T-cell (primary cell): ENCODE measurements at regions not wholly inside any gene's neighbourhood (a gene's known extent, or its start where the extent isn't known, plus 50 kb on each side); places are given as distances from the start of the nearest gene placed in this dataset.

ENCODE experiments used
- ATAC-seq, 4 experiments: fragments of 200-7000 bp in 3 of 4; fragments of 150-1000 bp in 1 of 4; cut with Tn5 transposase; replicated peaks in 1 of 4; 1 replicate in 3 of 4; 2 replicates in 1 of 4; pipeline ENCODE4 v1.10.0; 2021; ENCODE audit warnings: moderate library complexity in 3 of 4, mild to moderate bottlenecking in 2 of 4, moderate number of reproducible peaks in 1 of 4
- CTCF ChIA-PET, 2 donors: fragments of 300-600 bp; sonication (Branson Sonifier 250); formaldehyde crosslinking; loops; one replicate each; lab custom pipeline; 2022; ENCODE audit warnings: antibody characterized with exemption in 2 of 2; lab: Charles Lee
- POLR2A ChIA-PET, 2 donors: fragments of 300-600 bp; sonication (Branson Sonifier 250); formaldehyde crosslinking; loops; one replicate each; lab custom pipeline; 2022; ENCODE audit warnings: antibody characterized with exemption in 2 of 2; lab: Charles Lee
- DNase-seq, 35 experiments: peaks; one replicate each; pipeline versions ENCODE4 v3.0.0 to v3.0.0-alpha.2; 2013 to 2023
- H3K27ac ChIP-seq: one replicate; pipeline ENCODE4 v1.5.1; 2013; ENCODE audit warnings: low read length
- H3K27me3 ChIP-seq, 2 experiments: replicated peaks in 1 of 2; 1 replicate in 1 of 2; 2 replicates in 1 of 2; pipeline versions ENCODE4 v1.6.1 to v1.7.0; 2013; ENCODE audit warnings: low read length in 1 of 2, mixed read lengths in 1 of 2; ENCODE audit not compliant: control insufficient read depth in 2 of 2, insufficient read depth in 2 of 2; ENCODE audit errors: extremely low read depth in 1 of 2
- H3K36me3 ChIP-seq, 2 donors: 1 replicate in 1 of 2; 2 replicates in 1 of 2; pipeline versions ENCODE4 v1.6.1 to v1.7.0; 2013; ENCODE audit warnings: low read length in 1 of 2; ENCODE audit not compliant: control insufficient read depth in 2 of 2, insufficient read depth in 1 of 2; ENCODE audit errors: extremely low read depth in 1 of 2
- H3K4me1 ChIP-seq, 2 experiments: 1 replicate in 1 of 2; 2 replicates in 1 of 2; pipeline versions ENCODE4 v1.6.1 to v1.7.0; 2013; ENCODE audit warnings: low read length in 2 of 2, mixed read lengths in 1 of 2; ENCODE audit not compliant: insufficient read depth in 2 of 2, control insufficient read depth in 1 of 2; ENCODE audit errors: extremely low read depth in 1 of 2
- H3K4me3 ChIP-seq, 2 donors: 1 replicate in 1 of 2; 2 replicates in 1 of 2; pipeline versions ENCODE4 v1.5.1 to v1.7.0; 2013; ENCODE audit warnings: mild to moderate bottlenecking in 2 of 2, low read length in 1 of 2, moderate library complexity in 1 of 2; ENCODE audit not compliant: control insufficient read depth in 1 of 2; ENCODE audit errors: extremely low read depth in 1 of 2
- H3K9me3 ChIP-seq: 2 replicates; pipeline ENCODE4 v1.7.0; 2013
- H3K27ac Mint-ChIP-seq, 2 donors: one replicate each; pipeline ENCODE4 v1.8.0; 2020 to 2021; ENCODE audit warnings: mild to moderate bottlenecking in 2 of 2, mixed read lengths in 2 of 2
- H3K27me3 Mint-ChIP-seq, 2 donors: one replicate each; pipeline ENCODE4 v1.8.0; 2021 to 2022; ENCODE audit warnings: mixed read lengths in 2 of 2
- H3K36me3 Mint-ChIP-seq: one replicate; pipeline ENCODE4 v1.8.0; 2021; ENCODE audit warnings: mixed read lengths
- H3K4me1 Mint-ChIP-seq, 3 donors: one replicate each; pipeline ENCODE4 v1.8.0; 2020 to 2022; ENCODE audit warnings: mixed read lengths in 3 of 3, mild to moderate bottlenecking in 1 of 3
- H3K4me3 Mint-ChIP-seq, 3 donors: one replicate each; pipeline ENCODE4 v1.8.0; 2020 to 2022; ENCODE audit warnings: mild to moderate bottlenecking in 3 of 3, mixed read lengths in 3 of 3, moderate library complexity in 3 of 3
- H3K9me3 Mint-ChIP-seq, 3 donors: one replicate each; pipeline ENCODE4 v1.8.0; 2020 to 2022; ENCODE audit warnings: mixed read lengths in 3 of 3
- WGBS: methylation state at CpG from one replicate; pipeline ENCODE4 v1.1.5; 2013; ENCODE audit warnings: missing lambda C conversion rate; ENCODE audit not compliant: insufficient coverage; 5-methylcytosine and 5-hydroxymethylcytosine counted together

- ATAC-seq, result peak; percentile 91 to 100 (median 99)
- POLR2A ChIA-PET, result interaction anchor here (0.6 to 1.1 kb wide), 6 partner anchors 19 to 201 kb away, joined by 3 to 4 read pairs (median 3); no protein-coding TSS in a partner anchor
These were observed 208.6 kb downstream of the NFKBIZ start for GRCh38 chr3:102057781-102058421.

GRCh38 chr3:102059145-102059943, 210.0 kb downstream of the NFKBIZ start:
- Histone ChIP-seq H3K36me3 (no peaks in the 10 kb centered on the region), H3K4me3 (no peak overlapping the region), H3K9me3 (no peaks in the 10 kb centered on the region), H3K4me1 (peaks cover 18 to 30% of the 10 kb centered on the region in 2 experiments), H3K27ac (peak overlapping the region; percentile 5), H3K27me3 (no peaks in the 10 kb centered on the region)
- H3K27ac Mint-ChIP-seq, result peak overlapping the region; percentile 76 to 84
- ChIA-PET POLR2A (interaction anchor here in 1 of 2 donors (0.6 kb wide), 1 partner anchor 123 kb away, joined by 6 read pairs; no protein-coding TSS in a partner anchor), CTCF (interaction anchor here in 1 of 2 donors (1.1 kb wide), 1 partner anchor 21 kb away, joined by 3 read pairs; no protein-coding TSS in a partner anchor)
- peaks cover 41 to 46% (median 45%) of the 10 kb centered on the region in 3 donors for H3K4me1 Mint-ChIP-seq
- peak in 2 of 35 experiments; percentile 15 to 21 for DNase-seq
- peaks cover 0 to 4% (median 0%) of the 10 kb centered on the region in 3 donors for H3K9me3 Mint-ChIP-seq
- WGBS, result 5% methylated on average over 2 of the region's 8 CpGs
- H3K27me3 Mint-ChIP-seq, result no peaks in the 10 kb centered on the region
- H3K36me3 Mint-ChIP-seq, result no peaks in the 10 kb centered on the region
- no peak for ATAC-seq
- peak overlapping the region in 1 of 3 donors; percentile 45 for H3K4me3 Mint-ChIP-seq

More at GRCh38 chr3:102057781-102058421, 208.6 kb downstream of the NFKBIZ start:
- H3K27me3 Mint-ChIP-seq, result no peaks in the 10 kb centered on the region
- H3K4me3 Mint-ChIP-seq, result peak overlapping the region in 2 of 3 donors; percentile 11 to 45
- no peaks in the 10 kb centered on the region for H3K27me3 ChIP-seq
- peak overlapping the region; percentile 55 for H3K27ac ChIP-seq
- H3K36me3 ChIP-seq, result no peaks in the 10 kb centered on the region
- H3K36me3 Mint-ChIP-seq, result no peaks in the 10 kb centered on the region
- no peaks in the 10 kb centered on the region for H3K9me3 ChIP-seq
- peaks cover 39 to 45% (median 41%) of the 10 kb centered on the region in 3 donors for H3K4me1 Mint-ChIP-seq
- peak overlapping the region; percentile 84 to 93 for H3K27ac Mint-ChIP-seq
- peaks cover 18 to 30% of the 10 kb centered on the region in 2 experiments for H3K4me1 ChIP-seq
- CTCF ChIA-PET, result interaction anchor here (0.6 to 1.5 kb wide), 4 partner anchors 121 to 215 kb away, joined by 3 to 5 read pairs (median 4); no protein-coding TSS in a partner anchor
- H3K4me3 ChIP-seq, result no peak overlapping the region
- H3K9me3 Mint-ChIP-seq, result peaks cover 0 to 4% (median 0%) of the 10 kb centered on the region in 3 donors
- DNase-seq, result peak in 15 of 35 experiments; percentile 9 to 75 (median 30)

- Mint-ChIP-seq H3K27ac (no peak overlapping the region), H3K36me3 (no peaks in the 10 kb centered on the region), H3K9me3 (peaks cover 0 to 4% (median 0%) of the 10 kb centered on the region in 3 donors), H3K4me3 (no peak overlapping the region), H3K27me3 (no peaks in the 10 kb centered on the region), H3K4me1 (peaks cover 37 to 41% (median 39%) of the 10 kb centered on the region in 3 donors)
- ATAC-seq, result no peak
- WGBS, result 83% methylated on average over 1 of the region's 1 CpG
- POLR2A ChIA-PET, result interaction anchor here in 1 of 2 donors (0.7 kb wide), 1 partner anchor 204 kb away, joined by 10 read pairs; no protein-coding TSS in a partner anchor
- Histone ChIP-seq H3K36me3 (no peaks in the 10 kb centered on the region), H3K27ac (no peak overlapping the region), H3K27me3 (no peaks in the 10 kb centered on the region), H3K4me1 (peaks cover 18 to 30% of the 10 kb centered on the region in 2 experiments), H3K4me3 (no peak overlapping the region), H3K9me3 (no peaks in the 10 kb centered on the region)
- CTCF ChIA-PET, result interaction anchor here in 1 of 2 donors (1.0 kb wide), 1 partner anchor 8 kb away, joined by 4 read pairs; no protein-coding TSS in a partner anchor
- no peak for DNase-seq
These were observed 211.5 kb downstream of the NFKBIZ start for GRCh38 chr3:102060814-102061213.

- DNase-seq, result no peak
- H3K36me3 Mint-ChIP-seq, result no peaks in the 10 kb centered on the region
- H3K4me3 Mint-ChIP-seq, result no peak overlapping the region
- H3K4me1 Mint-ChIP-seq, result peaks cover 17 to 22% (median 18%) of the 10 kb centered on the region in 3 donors
- H3K9me3 Mint-ChIP-seq, result no peaks in the 10 kb centered on the region
- Histone ChIP-seq H3K4me3 (no peak overlapping the region), H3K27ac (no peak overlapping the region), H3K36me3 (no peaks in the 10 kb centered on the region), H3K27me3 (no peaks in the 10 kb centered on the region), H3K9me3 (no peaks in the 10 kb centered on the region), H3K4me1 (peaks cover 9 to 15% of the 10 kb centered on the region in 2 experiments)
- H3K27ac Mint-ChIP-seq, result peak overlapping the region in 1 of 2 donors; percentile 17
- POLR2A ChIA-PET, result no interaction called here
- no peak for ATAC-seq
- WGBS, result 91% methylated on average over 8 of the region's 8 CpGs
- CTCF ChIA-PET, result no interaction called here
- H3K27me3 Mint-ChIP-seq, result no peaks in the 10 kb centered on the region
These were observed 214.3 kb downstream of the NFKBIZ start for GRCh38 chr3:102063572-102063971.

GRCh38 chr3:102066470-102066869, 217.2 kb downstream of the NFKBIZ start:
- POLR2A ChIA-PET, result no interaction called here
- no peak overlapping the region for H3K4me3 ChIP-seq

GRCh38 chr3:102068327-102068726, 219.0 kb downstream of the NFKBIZ start:
- no peak for ATAC-seq
- CTCF ChIA-PET, result no interaction called here
- Histone ChIP-seq H3K27ac (no peak overlapping the region), H3K4me3 (no peak overlapping the region), H3K4me1 (no peaks in the 10 kb centered on the region), H3K9me3 (no peaks in the 10 kb centered on the region), H3K27me3 (no peaks in the 10 kb centered on the region), H3K36me3 (no peaks in the 10 kb centered on the region)
- no CpG with 5 or more reads among the region's 1 CpG for WGBS
- DNase-seq, result no peak
- Mint-ChIP-seq H3K27me3 (no peaks in the 10 kb centered on the region), H3K27ac (no peak overlapping the region), H3K9me3 (no peaks in the 10 kb centered on the region), H3K36me3 (no peaks in the 10 kb centered on the region), H3K4me1 (peaks cover 1 to 6% (median 4%) of the 10 kb centered on the region in 3 donors), H3K4me3 (no peak overlapping the region)
- POLR2A ChIA-PET, result no interaction called here

More at GRCh38 chr3:102066470-102066869, 217.2 kb downstream of the NFKBIZ start:
- no CpG with 5 or more reads among the region's 1 CpG for WGBS
- DNase-seq (no peak), ATAC-seq (no peak)
- Histone ChIP-seq H3K27me3 (no peaks in the 10 kb centered on the region), H3K9me3 (no peaks in the 10 kb centered on the region), H3K4me1 (no peaks in the 10 kb centered on the region), H3K27ac (no peak overlapping the region), H3K36me3 (no peaks in the 10 kb centered on the region)
- no peaks in the 10 kb centered on the region for H3K36me3 Mint-ChIP-seq
- H3K9me3 Mint-ChIP-seq, result no peaks in the 10 kb centered on the region
- H3K27ac Mint-ChIP-seq, result no peak overlapping the region
- CTCF ChIA-PET, result no interaction called here
- H3K27me3 Mint-ChIP-seq, result no peaks in the 10 kb centered on the region
- peaks cover 2 to 6% (median 4%) of the 10 kb centered on the region in 3 donors for H3K4me1 Mint-ChIP-seq
- H3K4me3 Mint-ChIP-seq, result no peak overlapping the region
